Effector memory CD8-positive, alpha-beta T cell (primary cell): ENCODE measurements at regions not wholly inside any gene's neighbourhood (a gene's known extent, or its start where the extent isn't known, plus 50 kb on each side); places are given as distances from the start of the nearest gene placed in this dataset.

Source experiments
- ATAC-seq: fragments of 150-1000 bp; cut with Tn5 transposase; replicated peaks from 2 replicates; pipeline ENCODE4 v1.10.0; 2021; ENCODE audit warnings: mild to moderate bottlenecking, moderate library complexity
- DNase-seq, 3 experiments: peaks; one replicate each; pipeline ENCODE4 v3.0.0; 2021
- H3K27ac Mint-ChIP-seq, 2 donors: one replicate each; pipeline ENCODE4 v1.8.0; 2022; ENCODE audit warnings: mild to moderate bottlenecking in 2 of 2, mixed read lengths in 2 of 2, moderate library complexity in 2 of 2
- H3K27me3 Mint-ChIP-seq, 2 donors: one replicate each; pipeline ENCODE4 v1.8.0; 2022; ENCODE audit warnings: mixed read lengths in 2 of 2
- H3K36me3 Mint-ChIP-seq: one replicate; pipeline ENCODE4 v1.8.0; 2022; ENCODE audit warnings: mild to moderate bottlenecking, moderate library complexity, mixed read lengths; ENCODE audit not compliant: insufficient read depth
- H3K4me1 Mint-ChIP-seq, 2 donors: one replicate each; pipeline ENCODE4 v1.8.0; 2022; ENCODE audit warnings: low read depth in 2 of 2, mixed read lengths in 2 of 2
- H3K4me3 Mint-ChIP-seq, 2 donors: one replicate each; pipeline ENCODE4 v1.8.0; 2022; ENCODE audit warnings: mild to moderate bottlenecking in 2 of 2, mixed read lengths in 2 of 2, moderate library complexity in 2 of 2
- H3K9me3 Mint-ChIP-seq, 2 donors: one replicate each; pipeline ENCODE4 v1.8.0; 2022; ENCODE audit warnings: mixed read lengths in 2 of 2

GRCh38 chr12:98057701-98058100 lies 457.7 kb upstream of the TMPO start:
- no peaks in the 10 kb centered on the region for H3K9me3 Mint-ChIP-seq
- no peaks in the 10 kb centered on the region for H3K36me3 Mint-ChIP-seq
- H3K4me3 Mint-ChIP-seq: no peak overlapping the region

DNA sequence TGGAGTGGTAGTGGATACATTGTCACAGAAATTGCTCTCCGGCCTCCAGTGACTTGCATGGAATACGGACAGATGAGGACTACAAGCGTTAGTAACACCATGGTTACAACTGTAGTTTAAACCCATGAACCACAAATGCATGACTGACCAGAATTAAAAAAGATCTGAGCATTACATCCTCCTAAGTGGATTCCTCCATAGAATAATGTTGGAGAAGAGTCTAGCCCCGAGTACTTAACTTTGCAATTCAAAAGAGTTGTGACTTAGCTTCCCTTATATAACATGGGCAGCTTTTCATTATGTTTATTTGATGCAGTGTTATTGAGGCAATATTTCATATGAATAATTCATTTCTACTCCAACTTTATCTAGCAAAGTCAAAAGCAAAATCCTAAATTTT lies 457.2 kb upstream of the TMPO start:
- Mint-ChIP-seq H3K4me3 (no peak overlapping the region), H3K27ac (no peak overlapping the region), H3K4me1 (no peaks in the 10 kb centered on the region), H3K27me3 (no peaks in the 10 kb centered on the region), H3K9me3 (no peaks in the 10 kb centered on the region), H3K36me3 (no peaks in the 10 kb centered on the region)
- no peak for DNase-seq
- ATAC-seq: no peak

More at GRCh38 chr12:98057701-98058100, 457.7 kb upstream of the TMPO start:
- ATAC-seq: no peak
- no peak for DNase-seq
- H3K4me1 Mint-ChIP-seq: no peaks in the 10 kb centered on the region
- no peaks in the 10 kb centered on the region for H3K27me3 Mint-ChIP-seq
- no peak overlapping the region for H3K27ac Mint-ChIP-seq

DNA sequence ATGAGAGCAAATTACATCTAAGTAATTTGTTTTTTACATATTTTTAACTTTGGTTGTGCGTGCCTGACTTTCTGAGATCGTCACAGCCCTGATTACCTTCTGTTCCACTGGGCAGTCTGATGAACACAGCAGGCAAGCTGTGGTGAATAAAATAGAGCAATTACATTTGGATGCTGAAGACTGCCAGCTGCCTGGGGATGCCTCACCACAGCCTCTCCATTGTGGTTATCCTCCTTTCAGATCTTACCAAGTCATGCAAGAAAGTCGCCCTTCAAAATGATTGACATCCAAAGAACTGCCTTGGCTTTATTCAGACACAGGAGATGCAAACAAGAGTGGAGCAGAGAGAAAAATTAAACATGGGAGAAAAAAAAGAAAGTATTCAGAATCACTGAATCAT lies 456.6 kb upstream of the TMPO start:
- ATAC-seq (no peak), DNase-seq (no peak)
- Mint-ChIP-seq H3K4me1 (no peaks in the 10 kb centered on the region), H3K4me3 (no peak overlapping the region), H3K9me3 (no peaks in the 10 kb centered on the region), H3K27me3 (peaks cover 0 to 5% of the 10 kb centered on the region in 2 donors), H3K27ac (no peak overlapping the region), H3K36me3 (no peaks in the 10 kb centered on the region)

DNA sequence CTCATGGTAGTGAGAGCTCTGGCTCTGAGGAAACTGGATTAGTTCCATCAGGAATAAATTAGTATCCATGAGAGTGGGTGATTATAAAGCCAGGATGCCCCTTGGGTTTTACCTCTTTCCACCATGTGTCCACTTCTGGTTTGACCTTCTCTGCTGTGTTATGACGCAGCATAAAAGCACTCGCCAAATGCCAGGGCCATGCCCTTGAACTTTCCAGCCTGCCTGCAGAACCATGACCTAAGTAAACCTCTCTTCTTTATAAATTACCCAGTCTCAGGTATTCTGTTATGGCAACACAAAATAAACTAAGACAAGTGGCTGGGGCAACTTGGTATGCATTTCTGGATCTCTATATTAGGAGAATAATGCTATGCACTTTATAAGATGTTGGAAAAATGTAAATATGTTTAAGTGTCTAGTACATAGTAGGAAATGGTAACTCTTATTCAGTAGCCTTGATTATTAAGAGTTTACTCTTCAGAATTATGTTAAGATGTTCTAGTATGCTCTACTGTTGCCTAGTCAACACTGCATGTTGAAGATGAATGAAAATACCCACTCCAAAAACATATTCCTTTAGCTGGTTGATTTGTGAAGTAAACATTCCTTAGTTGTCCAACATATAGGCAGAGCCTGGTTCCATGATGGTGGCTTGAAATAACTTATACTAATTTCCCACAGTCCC lies 455.6 kb upstream of the TMPO start:
- Mint-ChIP-seq H3K4me1 (no peaks in the 10 kb centered on the region), H3K27ac (no peak overlapping the region), H3K36me3 (no peaks in the 10 kb centered on the region), H3K27me3 (peaks cover 0 to 7% of the 10 kb centered on the region in 2 donors), H3K4me3 (no peak overlapping the region), H3K9me3 (no peaks in the 10 kb centered on the region)
- DNase-seq: no peak
- no peak for ATAC-seq

GRCh38 chr12:98060411-98060810 lies 455.0 kb upstream of the TMPO start:
- Mint-ChIP-seq H3K27me3 (peaks cover 0 to 7% of the 10 kb centered on the region in 2 donors), H3K4me1 (no peaks in the 10 kb centered on the region), H3K36me3 (no peaks in the 10 kb centered on the region), H3K4me3 (no peak overlapping the region), H3K9me3 (no peaks in the 10 kb centered on the region), H3K27ac (no peak overlapping the region)
- ATAC-seq (no peak), DNase-seq (no peak)

- H3K27me3 Mint-ChIP-seq: peaks cover 0 to 7% of the 10 kb centered on the region in 2 donors
- DNase-seq (no peak), ATAC-seq (no peak)
- H3K27ac Mint-ChIP-seq: no peak overlapping the region
- no peaks in the 10 kb centered on the region for H3K9me3 Mint-ChIP-seq
- H3K36me3 Mint-ChIP-seq: no peaks in the 10 kb centered on the region
- H3K4me3 Mint-ChIP-seq: no peak overlapping the region
- H3K4me1 Mint-ChIP-seq: no peaks in the 10 kb centered on the region
Measured at GRCh38 chr12:98062464-98063245, 452.7 kb upstream of the TMPO start.

GRCh38 chr12:98064501-98064900 lies 450.9 kb upstream of the TMPO start:
- Mint-ChIP-seq H3K36me3 (no peaks in the 10 kb centered on the region), H3K9me3 (no peaks in the 10 kb centered on the region), H3K27me3 (peaks cover 0 to 7% of the 10 kb centered on the region in 2 donors), H3K4me3 (no peak overlapping the region), H3K27ac (no peak overlapping the region), H3K4me1 (no peaks in the 10 kb centered on the region)
- ATAC-seq: no peak
- DNase-seq: no peak

- Mint-ChIP-seq H3K4me1 (no peaks in the 10 kb centered on the region), H3K4me3 (no peak overlapping the region)
Measured at GRCh38 chr12:98067795-98068194, 447.6 kb upstream of the TMPO start.

GRCh38 chr12:98073610-98074009 lies 441.8 kb upstream of the TMPO start:
- Mint-ChIP-seq H3K9me3 (no peaks in the 10 kb centered on the region), H3K4me1 (no peaks in the 10 kb centered on the region), H3K27ac (no peak overlapping the region), H3K27me3 (peaks cover 0 to 6% of the 10 kb centered on the region in 2 donors), H3K36me3 (no peaks in the 10 kb centered on the region), H3K4me3 (no peak overlapping the region)
- ATAC-seq (no peak), DNase-seq (no peak)

More at GRCh38 chr12:98067795-98068194, 447.6 kb upstream of the TMPO start:
- Mint-ChIP-seq H3K36me3 (no peaks in the 10 kb centered on the region), H3K27ac (no peak overlapping the region), H3K27me3 (peaks cover 0 to 7% of the 10 kb centered on the region in 2 donors), H3K9me3 (no peaks in the 10 kb centered on the region)
- no peak for ATAC-seq
- no peak for DNase-seq

DNA sequence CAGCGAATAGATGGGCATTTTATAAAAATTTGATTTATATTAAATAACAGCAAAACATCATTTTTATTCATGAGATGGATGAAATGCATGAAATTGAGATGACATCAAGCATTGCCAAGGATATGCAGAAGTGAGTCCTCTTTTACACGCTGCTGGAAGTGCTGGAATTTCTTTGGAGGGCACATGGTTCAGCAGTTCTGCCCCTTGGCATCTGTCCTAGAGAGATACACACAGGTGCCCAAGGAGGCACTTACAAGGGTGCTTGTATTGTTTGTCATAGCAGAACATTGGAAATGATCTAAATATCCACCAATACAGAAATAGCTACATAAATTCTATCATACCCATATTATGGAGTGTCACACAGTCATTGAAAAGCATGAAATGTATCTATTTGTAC lies 441.1 kb upstream of the TMPO start:
- Mint-ChIP-seq H3K27me3 (peaks cover 0 to 6% of the 10 kb centered on the region in 2 donors), H3K4me1 (no peaks in the 10 kb centered on the region), H3K27ac (no peak overlapping the region), H3K4me3 (no peak overlapping the region), H3K9me3 (no peaks in the 10 kb centered on the region), H3K36me3 (no peaks in the 10 kb centered on the region)
- ATAC-seq (no peak), DNase-seq (no peak)

DNA sequence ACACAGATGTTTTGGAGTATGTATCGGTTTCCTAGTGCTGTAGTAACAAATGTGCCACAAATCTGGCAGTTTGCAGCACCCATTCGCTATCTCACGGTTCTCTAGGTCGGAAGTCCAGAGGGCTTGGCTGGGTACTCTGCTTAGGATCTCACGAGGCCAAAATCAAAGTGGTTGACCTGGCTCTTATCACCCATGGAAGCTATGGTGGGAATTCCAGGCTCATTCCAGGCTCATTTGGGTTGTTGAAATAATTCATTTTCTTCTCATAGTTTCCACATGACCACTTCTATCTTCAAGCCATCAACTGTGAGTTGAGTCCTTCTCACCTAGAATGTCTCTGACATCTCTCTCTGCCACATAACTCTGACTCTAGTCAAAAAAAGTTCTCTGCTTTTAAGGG lies 431.0 kb upstream of the TMPO start:
- H3K27ac Mint-ChIP-seq: no peak overlapping the region

DNA sequence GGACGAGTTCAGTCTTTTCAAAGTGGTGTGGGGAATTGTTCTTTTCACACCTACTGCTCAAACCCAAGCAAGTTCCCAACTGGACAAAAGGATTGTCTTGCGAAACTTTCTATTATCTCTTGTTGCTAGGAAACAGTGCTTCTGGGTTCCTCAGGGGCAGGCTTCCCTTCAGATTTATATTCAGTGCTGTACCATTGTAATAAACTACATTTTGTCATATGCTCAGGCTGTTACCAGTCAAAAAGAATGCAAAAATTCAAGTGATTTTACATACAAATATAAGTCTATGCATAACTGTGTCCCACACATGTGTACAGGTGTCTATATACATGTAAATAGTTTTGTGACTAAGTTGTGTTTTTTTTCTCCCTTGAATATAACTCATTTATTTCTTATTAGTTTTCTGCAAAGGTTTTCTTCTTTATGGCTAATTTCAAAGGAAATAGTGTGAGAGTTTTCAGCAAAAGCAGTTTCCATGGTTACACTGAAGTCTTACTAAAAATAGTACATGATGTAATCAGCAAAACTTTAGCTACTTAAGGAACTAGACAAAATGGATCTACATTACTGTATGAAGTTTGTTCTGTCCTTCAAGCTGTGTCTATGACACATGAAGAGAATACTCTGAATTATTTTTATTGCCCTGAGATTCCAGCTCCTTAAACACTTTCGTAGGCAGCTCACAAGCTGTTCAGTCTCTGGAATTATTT lies 430.2 kb upstream of the TMPO start:
- DNase-seq: no peak
- no peak overlapping the region for H3K27ac Mint-ChIP-seq
- H3K27me3 Mint-ChIP-seq: peaks cover 0 to 12% of the 10 kb centered on the region in 2 donors
- H3K4me1 Mint-ChIP-seq: no peaks in the 10 kb centered on the region
- H3K9me3 Mint-ChIP-seq: peaks cover 14 to 15% of the 10 kb centered on the region in 2 donors
- H3K4me3 Mint-ChIP-seq: no peak overlapping the region
- H3K36me3 Mint-ChIP-seq: no peaks in the 10 kb centered on the region
- ATAC-seq: no peak

More for the DNA sequence above, 431.0 kb upstream of the TMPO start:
- Mint-ChIP-seq H3K36me3 (no peaks in the 10 kb centered on the region), H3K4me1 (no peaks in the 10 kb centered on the region), H3K27me3 (peaks cover 0 to 13% of the 10 kb centered on the region in 2 donors), H3K4me3 (no peak overlapping the region), H3K9me3 (peaks cover 14 to 17% of the 10 kb centered on the region in 2 donors)
- no peak for ATAC-seq
- DNase-seq: no peak

GRCh38 chr12:98090731-98091130 lies 424.7 kb upstream of the TMPO start:
- no peak overlapping the region for H3K27ac Mint-ChIP-seq
- no peak for ATAC-seq
- H3K4me3 Mint-ChIP-seq: no peak overlapping the region
- DNase-seq: no peak
- peaks cover 0 to 5% of the 10 kb centered on the region in 2 donors for H3K27me3 Mint-ChIP-seq
- H3K4me1 Mint-ChIP-seq: no peaks in the 10 kb centered on the region
- H3K9me3 Mint-ChIP-seq: peaks cover 0 to 8% of the 10 kb centered on the region in 2 donors
- no peaks in the 10 kb centered on the region for H3K36me3 Mint-ChIP-seq
